A673 (cell line): ENCODE measurements at regions not wholly inside any gene's neighbourhood (a gene's known extent, or its start where the extent isn't known, plus 50 kb on each side); places are given as distances from the start of the nearest gene placed in this dataset.
"Not testable (repeated sequence)": the region's sequence is repeated elsewhere in the genome, so short reads cannot be mapped to it uniquely, and the experiment has no call there.

Experiments
- BruUV-seq: library from RNA; stranded (reverse); fragments of 400-500 nt; replicated peaks from 2 replicates; lab custom pipeline; 2021; lab: Mats Ljungman, UMichigan
- CTCF ChIA-PET: fragments of 300-600 bp; sonication (Branson Sonifier 250); formaldehyde crosslinking; loops from one replicate; lab custom pipeline; 2022; ENCODE audit warnings: antibody characterized with exemption; lab: Charles Lee
- POLR2A ChIA-PET: fragments of 300-600 bp; sonication (Branson Sonifier 250); formaldehyde crosslinking; loops from one replicate; lab custom pipeline; 2022; ENCODE audit warnings: antibody characterized with exemption; ENCODE audit not compliant: low non-redundant PET; lab: Charles Lee
- DNase-seq: peaks from one replicate; pipeline ENCODE4 v3.0.0-alpha.2; 2015; ENCODE audit warnings: low spot score
- H3K27ac ChIP-seq: fragments of 200-600 bp; sonication (generic); 2 replicates; pipeline ENCODE4 v1.5.1; 2016; ENCODE audit warnings: mixed run types, low read depth, mild to moderate bottlenecking, mixed read lengths, antibody characterized with exemption, low read length; ENCODE audit not compliant: poor library complexity, severe bottlenecking
- H3K27me3 ChIP-seq: fragments of 200-600 bp; sonication (generic); replicated peaks from 2 replicates; pipeline ENCODE4 v1.6.1; 2017; ENCODE audit warnings: mixed run types, low read depth, mild to moderate bottlenecking, mixed read lengths, antibody characterized with exemption, low read length; ENCODE audit not compliant: insufficient read depth, poor library complexity
- H3K36me3 ChIP-seq: fragments of 200-600 bp; sonication (generic); 2 replicates; pipeline ENCODE4 v1.6.1; 2016; ENCODE audit warnings: mixed run types, mild to moderate bottlenecking, mixed read lengths, antibody characterized with exemption, low read length; ENCODE audit not compliant: insufficient read depth, poor library complexity, severe bottlenecking
- H3K4me1 ChIP-seq: fragments of 200-600 bp; sonication (generic); 2 replicates; pipeline ENCODE4 v1.6.1; 2017; ENCODE audit warnings: mixed run types, mild to moderate bottlenecking, mixed read lengths, antibody characterized with exemption, low read length; ENCODE audit not compliant: insufficient read depth, poor library complexity, severe bottlenecking
- H3K4me3 ChIP-seq: fragments of 200-600 bp; sonication (generic); 2 replicates; pipeline ENCODE4 v1.5.1; 2016; ENCODE audit warnings: low read depth, mixed run types, mild to moderate bottlenecking, mixed read lengths, low read length; ENCODE audit not compliant: poor library complexity, severe bottlenecking
- H3K9me3 ChIP-seq: fragments of 200-600 bp; sonication (generic); 2 replicates; pipeline ENCODE4 v1.6.1; 2016; ENCODE audit warnings: mixed run types, low read depth, mild to moderate bottlenecking, mixed read lengths, antibody characterized with exemption, low read length; ENCODE audit not compliant: poor library complexity, severe bottlenecking
- CTCF ChIP-seq: fragments of 300-800, 200-600 bp; sonication (generic); conservative IDR thresholded peaks from 2 replicates; pipeline ENCODE4 v1.5.1; 2017; ENCODE audit warnings: low read depth, mild to moderate bottlenecking, antibody characterized with exemption, low read length, moderate library complexity, mixed read lengths
- EZH2 ChIP-seq: fragments of 200-600 bp; sonication (generic); IDR thresholded peaks from 2 replicates; pipeline ENCODE4 v1.6.1; 2017; ENCODE audit warnings: borderline replicate concordance, low read depth, mild to moderate bottlenecking, mixed read lengths, antibody characterized with exemption, low read length; ENCODE audit not compliant: poor library complexity, severe bottlenecking
- intact Hi-C: fragments of 100-400 bp; cut with micrococcal nuclease; formaldehyde crosslinking; loops from one replicate; pipeline ENCODE4 v1.10.0; 2022; ENCODE audit not compliant: unreplicated experiment

GRCh38 chr7:15057272-15057671 is 154.7 kb upstream of the DGKB start:
- Histone ChIP-seq H3K36me3 (no peaks in the 10 kb centered on the region), H3K4me1 (no peaks in the 10 kb centered on the region), H3K27me3 (no peaks in the 10 kb centered on the region), H3K4me3 (no peak overlapping the region), H3K27ac (no peak overlapping the region), H3K9me3 (no peaks in the 10 kb centered on the region)
- no peak for DNase-seq
- intact Hi-C loops = no loop called here
- ChIA-PET POLR2A (no interaction called here), CTCF (no interaction called here)
- TF ChIP-seq CTCF (no peak), EZH2 (no peak)
- no TSS peak for BruUV-seq

DNA sequence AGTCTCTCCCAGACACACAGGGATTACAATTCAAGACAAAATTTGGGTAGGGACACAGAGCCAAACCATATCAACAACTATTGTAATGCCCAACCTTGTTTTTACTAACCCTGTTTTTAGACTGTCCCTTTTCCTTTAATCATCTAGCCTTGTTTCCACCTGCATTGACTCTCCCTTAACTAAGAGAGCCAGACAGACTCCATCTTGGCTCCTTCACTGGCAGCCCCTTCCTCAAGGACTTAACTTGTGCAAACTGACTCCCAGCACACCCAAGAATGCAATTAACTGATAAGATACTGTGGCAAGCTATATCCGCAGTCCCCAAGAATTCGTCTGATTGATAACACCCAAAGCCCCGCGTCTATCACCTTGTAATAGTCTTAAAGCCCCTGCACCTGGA is 151.8 kb upstream of the DGKB start:
- BruUV-seq, H3K36me3 ChIP-seq, H3K4me3 ChIP-seq, DNase-seq, H3K4me1 ChIP-seq, intact Hi-C loops, H3K27ac ChIP-seq, H3K27me3 ChIP-seq, CTCF ChIA-PET, POLR2A ChIA-PET, H3K9me3 ChIP-seq: not testable (repeated sequence)

GRCh38 chr7:15049157-15049556 is 146.6 kb upstream of the DGKB start:
- no TSS peak for BruUV-seq
- POLR2A ChIA-PET = no interaction called here
- H3K27me3 ChIP-seq = no peaks in the 10 kb centered on the region
- H3K4me1 ChIP-seq = no peaks in the 10 kb centered on the region
- no peak overlapping the region for H3K4me3 ChIP-seq
- H3K36me3 ChIP-seq = no peaks in the 10 kb centered on the region
- no peak overlapping the region for H3K27ac ChIP-seq
- intact Hi-C loops = no loop called here
- no peaks in the 10 kb centered on the region for H3K9me3 ChIP-seq
- no peak for DNase-seq
- CTCF ChIA-PET = no interaction called here
- no peak for TF ChIP-seq EZH2
- TF ChIP-seq CTCF = no peak

- POLR2A ChIA-PET = no interaction called here
Measured at GRCh38 chr7:15046861-15047260, 144.3 kb upstream of the DGKB start.

More at GRCh38 chr7:15046861-15047260, 144.3 kb upstream of the DGKB start:
- BruUV-seq = no TSS peak
- Histone ChIP-seq H3K36me3 (no peaks in the 10 kb centered on the region), H3K27me3 (no peaks in the 10 kb centered on the region), H3K4me1 (no peaks in the 10 kb centered on the region), H3K4me3 (no peak overlapping the region), H3K9me3 (no peaks in the 10 kb centered on the region), H3K27ac (no peak overlapping the region)
- CTCF ChIA-PET = no interaction called here
- TF ChIP-seq EZH2 (no peak), CTCF (no peak)
- DNase-seq = no peak
- intact Hi-C loops = no loop called here
